ENCODE measurements at regions not wholly inside any gene's neighbourhood (a gene's known extent, or its start where the extent isn't known, plus 50 kb on each side); places are given as distances from the start of the nearest gene placed in this dataset.
A peak's percentile ranks its signal among the peaks of the same experiment; 100 is the strongest.

DNA sequence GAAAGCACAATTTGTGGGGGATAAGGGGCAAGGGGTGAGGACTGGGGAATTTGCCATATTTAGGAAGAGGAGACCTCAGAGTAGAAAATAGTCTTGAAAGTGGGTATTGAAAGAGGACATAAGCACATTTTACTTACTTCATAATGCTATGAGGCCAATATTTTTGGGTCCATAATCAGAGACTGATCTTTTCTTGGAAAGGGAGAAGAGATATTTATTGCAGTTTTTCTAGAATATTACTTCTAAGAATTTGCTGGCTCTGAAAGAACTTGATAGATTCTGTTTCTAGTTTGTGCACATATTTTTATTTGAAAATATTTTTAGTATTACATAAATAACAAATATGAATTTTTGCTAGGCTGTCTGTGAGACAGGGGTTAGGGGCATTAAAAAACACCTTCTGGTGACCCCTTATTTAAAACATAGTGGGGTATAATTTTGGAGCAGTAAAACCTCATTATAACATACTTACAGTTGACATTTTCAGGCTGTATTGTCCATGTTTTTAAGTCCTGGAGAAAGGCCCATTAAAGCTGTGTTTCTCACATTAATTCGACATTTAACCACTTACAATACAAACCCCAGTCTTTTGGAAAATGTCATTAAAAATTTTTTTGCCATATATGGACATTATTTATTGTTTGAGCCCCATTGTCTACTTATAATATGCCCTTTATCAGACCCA lies 118.9 kb upstream of the NFIB start:
- no TSS peak for BruUV-seq (replicated peaks)
- Mint-ChIP-seq H3K4me3 (ENCODE audit: unreplicated experiment) (no peak overlapping the region), H3K27me3 (ENCODE audit: insufficient read depth, unreplicated experiment) (no peaks in the 10 kb centered on the region), H3K36me3 (ENCODE audit: insufficient read depth, unreplicated experiment) (peaks cover 6% of the 10 kb centered on the region), H3K27ac (ENCODE audit: low read depth, unreplicated experiment) (no peak overlapping the region), H3K9me3 (ENCODE audit: unreplicated experiment) (no peaks in the 10 kb centered on the region), H3K4me1 (ENCODE audit: insufficient read depth, unreplicated experiment) (peaks cover 9% of the 10 kb centered on the region)
- intact Hi-C loops (cut with micrococcal nuclease): loop anchor here (10.0 kb wide), 1 partner anchor 1398 kb away; no protein-coding TSS in a partner anchor
- TF ChIP-seq, protein P1, sequence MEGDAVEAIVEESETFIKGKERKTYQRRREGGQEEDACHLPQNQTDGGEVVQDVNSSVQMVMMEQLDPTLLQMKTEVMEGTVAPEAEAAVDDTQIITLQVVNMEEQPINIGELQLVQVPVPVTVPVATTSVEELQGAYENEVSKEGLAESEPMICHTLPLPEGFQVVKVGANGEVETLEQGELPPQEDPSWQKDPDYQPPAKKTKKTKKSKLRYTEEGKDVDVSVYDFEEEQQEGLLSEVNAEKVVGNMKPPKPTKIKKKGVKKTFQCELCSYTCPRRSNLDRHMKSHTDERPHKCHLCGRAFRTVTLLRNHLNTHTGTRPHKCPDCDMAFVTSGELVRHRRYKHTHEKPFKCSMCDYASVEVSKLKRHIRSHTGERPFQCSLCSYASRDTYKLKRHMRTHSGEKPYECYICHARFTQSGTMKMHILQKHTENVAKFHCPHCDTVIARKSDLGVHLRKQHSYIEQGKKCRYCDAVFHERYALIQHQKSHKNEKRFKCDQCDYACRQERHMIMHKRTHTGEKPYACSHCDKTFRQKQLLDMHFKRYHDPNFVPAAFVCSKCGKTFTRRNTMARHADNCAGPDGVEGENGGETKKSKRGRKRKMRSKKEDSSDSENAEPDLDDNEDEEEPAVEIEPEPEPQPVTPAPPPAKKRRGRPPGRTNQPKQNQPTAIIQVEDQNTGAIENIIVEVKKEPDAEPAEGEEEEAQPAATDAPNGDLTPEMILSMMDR (IDR thresholded peaks at IDR 0.05; ENCODE audit: unreplicated experiment): no peak
- no peak for DNase-seq (ENCODE audit: unreplicated experiment)
- POLR2A ChIA-PET: interaction anchor here (1.5 kb wide), 1 partner anchor 12 kb away, joined by 3 read pairs; no protein-coding TSS in a partner anchor
- CTCF ChIA-PET: interaction anchor here (0.6 to 3.0 kb wide), 6 partner anchors 9 to 1086 kb away, joined by 3 to 12 read pairs (median 4); no protein-coding TSS in a partner anchor

DNA sequence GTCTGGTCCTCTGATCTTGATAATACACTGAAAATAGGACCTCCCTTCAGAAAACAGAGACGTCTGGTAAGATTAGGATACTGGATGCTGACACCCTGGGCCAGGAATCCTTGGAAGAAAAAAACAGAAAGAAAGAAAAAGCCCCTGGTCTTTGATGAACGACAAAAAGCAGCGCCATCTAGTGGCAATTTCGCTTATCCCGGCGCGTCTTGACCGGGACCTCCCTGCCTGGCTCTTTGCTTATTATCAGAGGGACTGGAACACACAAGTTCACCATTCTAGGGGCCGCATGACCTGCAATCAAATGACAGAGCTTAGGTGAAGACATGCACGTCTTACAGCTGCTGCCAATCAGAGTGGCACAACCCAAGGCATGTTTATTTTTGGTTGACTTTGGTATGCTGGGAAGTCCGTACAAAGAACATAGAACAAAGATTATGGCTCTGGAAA lies 114.9 kb upstream of the NFIB start:
- DNase-seq (ENCODE audit: unreplicated experiment): peak; percentile 73
- ChIA-PET CTCF (interaction anchor here (0.6 to 6.2 kb wide), 43 partner anchors 8 to 1449 kb away, joined by 3 to 61 read pairs (median 4); no protein-coding TSS in a partner anchor), POLR2A (no interaction called here)
- Mint-ChIP-seq H3K27ac (ENCODE audit: low read depth, unreplicated experiment) (no peak overlapping the region), H3K4me1 (ENCODE audit: insufficient read depth, unreplicated experiment) (peaks cover 7% of the 10 kb centered on the region), H3K9me3 (ENCODE audit: unreplicated experiment) (no peaks in the 10 kb centered on the region), H3K36me3 (ENCODE audit: insufficient read depth, unreplicated experiment) (peaks cover 6% of the 10 kb centered on the region), H3K4me3 (ENCODE audit: unreplicated experiment) (no peak overlapping the region), H3K27me3 (ENCODE audit: insufficient read depth, unreplicated experiment) (no peaks in the 10 kb centered on the region)
- BruUV-seq (replicated peaks): no TSS peak
- TF ChIP-seq, protein P1 (IDR thresholded peaks at IDR 0.05; ENCODE audit: unreplicated experiment): peak; percentile 75
- intact Hi-C loops (cut with micrococcal nuclease): loop anchor here (1.0 kb wide), 2 partner anchors 1002 to 1077 kb away; no protein-coding TSS in a partner anchor

DNA sequence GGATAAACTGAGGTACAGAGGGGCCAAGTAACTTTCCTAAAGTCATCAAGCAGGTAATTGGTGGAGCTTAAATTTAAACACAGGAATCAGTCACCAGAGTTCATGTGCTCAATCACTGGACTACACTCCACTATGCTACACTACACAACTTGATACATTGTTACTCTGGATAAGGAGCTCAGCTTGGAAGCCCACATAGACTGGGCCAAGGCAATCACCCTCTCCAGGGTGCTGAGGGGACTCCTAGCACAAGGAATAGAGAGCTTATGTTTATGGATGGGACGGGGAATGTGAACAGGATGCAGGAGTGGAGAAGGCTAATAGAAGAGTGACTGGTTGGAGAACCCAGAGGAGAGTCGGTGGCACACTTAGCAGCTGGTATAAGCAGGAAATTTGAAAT lies 113.5 kb upstream of the NFIB start:
- H3K36me3 Mint-ChIP-seq (ENCODE audit: insufficient read depth, unreplicated experiment): peaks cover 3% of the 10 kb centered on the region
- H3K4me3 Mint-ChIP-seq (ENCODE audit: unreplicated experiment): no peak overlapping the region
- TF ChIP-seq, protein P1 (IDR thresholded peaks at IDR 0.05; ENCODE audit: unreplicated experiment): no peak
- no peaks in the 10 kb centered on the region for H3K27me3 Mint-ChIP-seq (ENCODE audit: insufficient read depth, unreplicated experiment)
- no peak for DNase-seq (ENCODE audit: unreplicated experiment)
- no TSS peak for BruUV-seq (replicated peaks)
- CTCF ChIA-PET: interaction anchor here (0.6 to 6.2 kb wide), 34 partner anchors 9 to 1725 kb away, joined by 3 to 61 read pairs (median 4); no protein-coding TSS in a partner anchor
- no peak overlapping the region for H3K27ac Mint-ChIP-seq (ENCODE audit: low read depth, unreplicated experiment)
- H3K4me1 Mint-ChIP-seq (ENCODE audit: insufficient read depth, unreplicated experiment): peaks cover 14% of the 10 kb centered on the region
- POLR2A ChIA-PET: interaction anchor here (1.6 kb wide), 1 partner anchor 46 kb away, joined by 5 read pairs; no protein-coding TSS in a partner anchor
- no peaks in the 10 kb centered on the region for H3K9me3 Mint-ChIP-seq (ENCODE audit: unreplicated experiment)
- intact Hi-C loops (cut with micrococcal nuclease): no loop called here

DNA sequence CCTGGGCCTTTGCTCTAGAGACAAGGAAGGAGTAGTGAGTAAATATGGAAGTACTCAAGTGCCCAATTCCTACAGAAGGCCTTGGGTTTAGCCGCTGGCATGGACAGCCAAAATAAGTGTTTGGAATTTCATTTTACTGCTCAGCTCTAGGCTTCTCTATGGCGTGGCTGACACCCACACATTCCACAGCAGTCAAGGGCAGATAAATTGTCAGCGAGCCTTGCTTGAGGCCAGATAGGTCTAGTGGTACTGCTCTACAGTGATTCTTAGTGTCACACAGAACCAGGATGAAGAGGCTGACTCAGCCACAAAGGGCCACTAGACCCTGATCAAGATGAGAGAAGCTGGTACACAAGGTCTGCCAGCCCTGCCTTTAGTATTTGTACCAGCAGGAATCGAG lies 111.0 kb upstream of the NFIB start:
- ChIA-PET CTCF (interaction anchor here (0.6 to 6.2 kb wide), 7 partner anchors 9 to 1073 kb away, joined by 3 to 61 read pairs (median 6); no protein-coding TSS in a partner anchor), POLR2A (no interaction called here)
- H3K4me1 Mint-ChIP-seq (ENCODE audit: insufficient read depth, unreplicated experiment): peaks cover 14% of the 10 kb centered on the region
- TF ChIP-seq, protein P1 (IDR thresholded peaks at IDR 0.05; ENCODE audit: unreplicated experiment): no peak
- BruUV-seq (replicated peaks): no TSS peak
- H3K27ac Mint-ChIP-seq (ENCODE audit: low read depth, unreplicated experiment): peak overlapping the region; percentile 63
- no peaks in the 10 kb centered on the region for H3K36me3 Mint-ChIP-seq (ENCODE audit: insufficient read depth, unreplicated experiment)
- no peak for DNase-seq (ENCODE audit: unreplicated experiment)
- intact Hi-C loops (cut with micrococcal nuclease): no loop called here
- H3K4me3 Mint-ChIP-seq (ENCODE audit: unreplicated experiment): no peak overlapping the region
- no peaks in the 10 kb centered on the region for H3K9me3 Mint-ChIP-seq (ENCODE audit: unreplicated experiment)
- H3K27me3 Mint-ChIP-seq (ENCODE audit: insufficient read depth, unreplicated experiment): no peaks in the 10 kb centered on the region

Measured in MCF 10A (cell line).